ENCODE measurements at regions not wholly inside any gene's neighbourhood (a gene's known extent, or its start where the extent isn't known, plus 50 kb on each side); places are given as distances from the start of the nearest gene placed in this dataset.

DNA sequence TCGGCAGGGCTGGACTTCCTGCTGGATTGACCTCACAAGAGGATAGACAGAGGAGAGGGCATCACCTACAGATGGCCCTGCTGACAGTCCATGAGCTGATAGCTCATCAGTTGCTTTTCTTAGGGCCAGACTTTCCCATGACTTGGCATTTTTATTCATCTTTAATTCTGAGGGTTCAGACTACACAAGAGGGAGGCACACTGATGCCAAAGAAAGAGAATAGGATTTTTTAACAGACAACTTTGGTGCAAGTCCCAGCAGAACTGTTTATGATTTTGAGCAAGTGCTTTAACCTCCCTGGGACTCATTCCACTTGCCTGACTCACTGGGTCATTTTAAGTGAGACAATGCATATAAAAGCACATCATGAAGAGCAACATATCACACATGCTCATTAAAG lies 299.2 kb downstream of the INSIG2 start:
- POLR2A ChIA-PET, result no interaction called here
- no peak for DNase-seq
- Mint-ChIP-seq H3K27me3 (peaks cover under 1 to 4% of the 10 kb centered on the region in 2 donors), H3K36me3 (no peaks in the 10 kb centered on the region), H3K4me1 (no peaks in the 10 kb centered on the region), H3K4me3 (no peak overlapping the region), H3K27ac (no peak overlapping the region), H3K9me3 (peaks cover 0 to 5% (median 0%) of the 10 kb centered on the region in 5 donors)
- H3K27me3 ChIP-seq (ENCODE audit: insufficient read depth, low read length, poor library complexity, severe bottlenecking), result no peaks in the 10 kb centered on the region
- H3K4me1 ChIP-seq (ENCODE audit: insufficient read depth, low read length), result no peaks in the 10 kb centered on the region
- CTCF ChIA-PET, result no interaction called here
- no peak overlapping the region for H3K4me3 ChIP-seq (ENCODE audit: low read length)
- no peaks in the 10 kb centered on the region for H3K36me3 ChIP-seq (ENCODE audit: insufficient read depth, low read length)
- no peaks in the 10 kb centered on the region for H3K9me3 ChIP-seq (ENCODE audit: low read length)
- no peak overlapping the region for H3K27ac ChIP-seq (ENCODE audit: low read depth, low read length)

DNA sequence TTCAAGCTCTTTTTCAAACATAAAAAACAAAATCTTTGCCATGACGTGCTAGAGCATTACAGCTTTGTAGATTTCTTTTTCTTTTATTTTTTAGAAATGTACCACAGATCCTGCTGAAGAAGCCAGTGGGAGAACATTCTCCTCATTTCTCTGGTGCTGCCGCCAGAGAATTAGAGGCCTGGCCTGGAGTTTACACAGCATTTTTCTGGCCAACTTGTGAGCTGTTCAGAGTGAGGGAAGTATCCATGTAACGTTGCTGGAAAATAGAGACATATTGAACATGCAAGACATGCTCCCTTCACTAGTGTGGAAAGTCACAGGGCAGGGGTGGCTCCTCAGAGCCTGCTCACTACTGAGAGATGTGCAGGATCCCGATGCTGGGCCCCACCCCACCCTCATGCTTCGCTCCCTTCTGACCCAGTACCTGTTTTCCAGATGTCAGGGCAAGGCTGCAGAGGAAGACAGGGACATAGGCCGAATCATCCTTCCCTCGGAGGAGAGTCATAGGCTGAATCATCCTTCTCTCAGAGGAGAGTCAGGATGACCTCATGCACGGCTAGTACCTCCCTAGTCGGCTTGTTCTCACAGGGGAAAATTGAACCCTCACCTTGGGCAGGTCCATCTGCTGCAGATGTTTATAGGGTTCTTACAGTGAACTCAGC lies 298.5 kb downstream of the INSIG2 start:
- Mint-ChIP-seq H3K27me3 (peaks cover 0 to 4% of the 10 kb centered on the region in 2 donors), H3K4me1 (no peaks in the 10 kb centered on the region), H3K4me3 (no peak overlapping the region), H3K27ac (no peak overlapping the region), H3K36me3 (no peaks in the 10 kb centered on the region), H3K9me3 (peaks cover 0 to 5% (median 0%) of the 10 kb centered on the region in 5 donors)
- no peak overlapping the region for H3K4me3 ChIP-seq (ENCODE audit: low read length)
- H3K27me3 ChIP-seq (ENCODE audit: insufficient read depth, low read length, poor library complexity, severe bottlenecking), result no peaks in the 10 kb centered on the region
- no peaks in the 10 kb centered on the region for H3K9me3 ChIP-seq (ENCODE audit: low read length)
- no peaks in the 10 kb centered on the region for H3K4me1 ChIP-seq (ENCODE audit: insufficient read depth, low read length)
- ChIA-PET POLR2A (no interaction called here), CTCF (no interaction called here)
- no peak for DNase-seq
- H3K36me3 ChIP-seq (ENCODE audit: insufficient read depth, low read length), result no peaks in the 10 kb centered on the region
- no peak overlapping the region for H3K27ac ChIP-seq (ENCODE audit: low read depth, low read length)

DNA sequence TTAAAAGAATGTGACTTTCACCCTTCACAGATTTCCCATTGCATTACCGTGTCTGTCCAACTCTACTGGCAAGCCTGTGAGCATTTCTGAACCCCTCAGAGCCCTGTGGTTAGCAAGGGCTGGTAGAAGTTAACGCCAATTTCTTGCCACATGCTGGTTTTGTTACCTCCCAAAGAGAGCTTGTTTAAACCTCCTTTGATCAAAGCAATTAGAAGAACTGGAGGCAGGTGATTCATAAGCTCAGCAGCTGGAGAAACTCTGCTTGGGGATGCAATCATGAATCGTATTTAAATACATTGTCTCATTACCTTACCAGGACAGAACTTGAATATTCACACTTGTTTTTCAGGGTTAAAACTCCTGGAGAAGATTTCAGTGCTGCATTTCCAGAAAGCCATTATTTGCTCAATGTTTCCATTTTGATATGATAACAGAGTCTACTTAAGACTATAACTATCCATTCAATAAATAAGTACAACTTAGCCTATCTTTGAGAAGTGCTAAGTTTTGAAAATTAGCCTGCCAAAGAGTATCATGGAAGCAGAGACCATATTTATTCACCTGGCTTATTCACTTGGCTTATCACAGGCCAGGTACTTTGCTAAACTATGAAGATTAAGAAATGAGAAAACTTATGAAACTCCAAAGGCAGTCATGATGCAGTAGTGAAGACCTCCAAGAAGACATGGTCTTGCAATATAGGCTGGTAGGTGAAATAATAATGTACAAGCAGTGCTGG lies 292.8 kb downstream of the INSIG2 start:
- CTCF ChIA-PET, result no interaction called here
- no peaks in the 10 kb centered on the region for H3K4me1 ChIP-seq (ENCODE audit: insufficient read depth, low read length)
- Mint-ChIP-seq H3K27me3 (peaks cover 2 to 3% of the 10 kb centered on the region in 2 donors), H3K9me3 (peaks cover 0 to 2% (median 0%) of the 10 kb centered on the region in 5 donors), H3K4me3 (no peak overlapping the region), H3K27ac (no peak overlapping the region), H3K36me3 (no peaks in the 10 kb centered on the region), H3K4me1 (no peaks in the 10 kb centered on the region)
- H3K27me3 ChIP-seq (ENCODE audit: insufficient read depth, low read length, poor library complexity, severe bottlenecking), result no peaks in the 10 kb centered on the region
- POLR2A ChIA-PET, result no interaction called here
- no peaks in the 10 kb centered on the region for H3K36me3 ChIP-seq (ENCODE audit: insufficient read depth, low read length)
- H3K27ac ChIP-seq (ENCODE audit: low read depth, low read length), result no peak overlapping the region
- DNase-seq, result no peak
- no peak overlapping the region for H3K4me3 ChIP-seq (ENCODE audit: low read length)
- H3K9me3 ChIP-seq (ENCODE audit: low read length), result no peaks in the 10 kb centered on the region

DNA sequence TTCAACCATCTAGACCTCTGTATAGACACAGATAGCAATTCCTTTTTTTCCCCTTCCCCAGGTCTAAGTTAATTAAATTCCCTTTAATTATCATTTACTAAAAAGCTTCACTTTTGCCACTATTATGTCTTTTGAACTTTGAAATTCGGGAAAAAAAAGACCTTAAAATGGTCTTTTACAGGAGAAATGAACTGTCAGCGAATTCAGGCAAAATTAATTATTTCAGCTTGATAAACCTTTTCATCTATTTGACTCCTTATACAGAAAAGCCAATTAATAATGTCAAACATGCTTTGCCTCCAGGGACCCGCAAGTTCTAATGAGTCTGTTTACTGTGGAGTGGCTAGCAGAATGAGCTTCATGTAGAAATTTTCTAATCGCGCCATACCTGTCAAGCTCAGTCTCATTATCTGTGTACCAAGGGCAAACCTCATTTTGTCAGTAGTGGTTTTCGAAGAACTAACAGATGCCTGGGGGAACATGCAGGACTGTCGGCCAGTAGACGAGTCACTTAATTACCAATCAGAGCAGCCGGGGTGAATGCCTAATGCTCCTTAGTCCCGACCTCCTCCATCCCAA lies 287.7 kb downstream of the INSIG2 start:
- H3K4me1 Mint-ChIP-seq, result no peaks in the 10 kb centered on the region
- H3K9me3 ChIP-seq (ENCODE audit: low read length), result no peaks in the 10 kb centered on the region
- H3K36me3 Mint-ChIP-seq, result no peaks in the 10 kb centered on the region
- DNase-seq, result no peak
- no peaks in the 10 kb centered on the region for H3K27me3 ChIP-seq (ENCODE audit: insufficient read depth, low read length, poor library complexity, severe bottlenecking)
- ChIA-PET CTCF (no interaction called here), POLR2A (no interaction called here)
- no peaks in the 10 kb centered on the region for H3K4me1 ChIP-seq (ENCODE audit: insufficient read depth, low read length)
- H3K27me3 Mint-ChIP-seq, result peaks cover 9% of the 10 kb centered on the region in 2 donors
- no peaks in the 10 kb centered on the region for H3K9me3 Mint-ChIP-seq
- H3K27ac Mint-ChIP-seq, result no peak overlapping the region
- H3K4me3 ChIP-seq (ENCODE audit: low read length), result no peak overlapping the region
- no peak overlapping the region for H3K4me3 Mint-ChIP-seq
- H3K27ac ChIP-seq (ENCODE audit: low read depth, low read length), result no peak overlapping the region
- H3K36me3 ChIP-seq (ENCODE audit: insufficient read depth, low read length), result no peaks in the 10 kb centered on the region

DNA sequence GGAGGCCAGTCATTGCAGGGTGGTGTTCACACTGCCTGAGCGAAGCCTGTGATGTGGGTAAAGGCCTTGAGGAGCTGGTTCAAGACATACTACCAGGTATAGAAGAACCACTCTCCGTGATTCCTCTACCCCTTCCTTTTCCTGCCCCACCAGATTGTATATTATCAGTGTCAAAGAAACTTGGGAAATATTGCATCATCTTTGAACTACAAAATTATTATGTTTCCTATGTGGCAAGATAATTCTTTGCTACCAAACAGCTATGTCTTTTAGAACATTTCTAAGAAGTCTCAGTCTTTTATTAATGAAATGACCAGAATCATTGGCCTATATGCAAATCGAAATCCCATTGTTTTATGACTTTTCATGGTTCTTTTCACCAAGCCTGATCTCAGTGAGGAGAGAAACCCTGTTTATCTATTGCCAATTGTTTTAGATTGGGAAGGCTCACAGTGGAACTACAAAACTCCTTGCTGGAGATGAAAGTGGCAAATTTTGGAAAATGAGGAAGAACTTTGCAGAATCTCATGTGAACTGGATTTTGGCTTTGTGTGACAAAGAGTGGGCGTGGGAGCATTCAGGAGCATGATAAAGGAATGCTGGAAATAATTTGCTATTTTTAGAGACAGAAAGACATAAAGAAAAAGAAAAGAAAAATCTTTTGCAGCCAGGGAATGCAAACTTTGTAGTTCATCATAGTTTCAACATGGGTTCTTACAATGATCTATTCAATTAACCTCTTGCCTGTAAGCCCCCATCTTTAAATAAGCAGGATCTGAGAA lies 286.9 kb downstream of the INSIG2 start:
- Mint-ChIP-seq H3K4me3 (no peak overlapping the region), H3K36me3 (no peaks in the 10 kb centered on the region), H3K4me1 (no peaks in the 10 kb centered on the region), H3K27ac (no peak overlapping the region), H3K27me3 (peaks cover 9 to 11% of the 10 kb centered on the region in 2 donors), H3K9me3 (no peaks in the 10 kb centered on the region)
- Histone ChIP-seq H3K4me1 (ENCODE audit: insufficient read depth, low read length) (no peaks in the 10 kb centered on the region), H3K4me3 (ENCODE audit: low read length) (no peak overlapping the region), H3K27ac (ENCODE audit: low read depth, low read length) (no peak overlapping the region), H3K9me3 (ENCODE audit: low read length) (no peaks in the 10 kb centered on the region), H3K36me3 (ENCODE audit: insufficient read depth, low read length) (no peaks in the 10 kb centered on the region), H3K27me3 (ENCODE audit: insufficient read depth, low read length, poor library complexity, severe bottlenecking) (no peaks in the 10 kb centered on the region)
- ChIA-PET CTCF (no interaction called here), POLR2A (no interaction called here)
- no peak for DNase-seq

DNA sequence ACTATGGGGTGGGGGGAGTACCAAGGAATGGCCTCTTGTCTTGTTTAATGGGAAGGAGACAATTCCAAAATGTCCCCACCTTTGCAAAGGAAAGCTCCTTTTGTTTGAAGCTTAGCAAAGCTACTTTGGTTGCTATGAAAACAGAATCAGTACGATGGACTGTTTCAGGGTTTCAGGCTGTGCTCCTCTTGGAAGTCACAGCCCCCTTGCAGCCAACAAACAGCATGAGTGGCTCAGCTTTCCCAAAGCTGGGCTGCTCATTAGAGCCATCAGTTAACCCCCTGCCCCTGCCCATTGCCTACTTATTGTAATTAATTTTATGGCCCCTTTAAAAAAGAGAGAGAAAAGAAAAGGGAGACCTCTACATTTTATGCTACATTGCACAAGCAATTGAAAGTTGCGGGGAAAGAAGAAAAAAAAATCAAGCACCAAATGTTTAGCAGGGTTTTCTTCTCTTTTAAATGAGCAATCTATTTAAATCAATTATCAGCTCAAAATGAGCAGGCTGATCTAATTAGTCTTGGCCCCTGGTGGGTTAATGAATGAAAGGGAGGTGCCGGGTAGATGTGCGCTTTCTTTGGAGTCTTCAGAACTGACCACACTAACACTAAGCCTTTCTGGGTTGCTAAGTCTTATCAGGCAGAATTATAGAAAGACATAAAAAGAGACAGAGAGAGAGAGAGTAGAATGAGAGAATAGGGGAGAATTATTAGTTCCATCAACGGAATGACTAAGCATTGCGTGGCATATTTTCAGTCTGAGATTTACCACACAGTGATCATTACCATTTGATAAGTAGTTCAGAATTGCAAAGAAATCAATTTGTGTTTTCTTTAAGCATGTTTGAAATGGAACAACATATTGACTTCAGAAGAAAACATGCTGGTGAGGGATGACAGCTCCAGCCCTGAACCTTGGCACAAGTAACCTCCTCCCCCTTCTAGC lies 284.9 kb downstream of the INSIG2 start:
- H3K36me3 Mint-ChIP-seq, result no peaks in the 10 kb centered on the region
- Histone ChIP-seq H3K4me1 (ENCODE audit: insufficient read depth, low read length) (no peaks in the 10 kb centered on the region), H3K27ac (ENCODE audit: low read depth, low read length) (no peak overlapping the region), H3K27me3 (ENCODE audit: insufficient read depth, low read length, poor library complexity, severe bottlenecking) (no peaks in the 10 kb centered on the region), H3K36me3 (ENCODE audit: insufficient read depth, low read length) (no peaks in the 10 kb centered on the region), H3K9me3 (ENCODE audit: low read length) (no peaks in the 10 kb centered on the region), H3K4me3 (ENCODE audit: low read length) (no peak overlapping the region)
- ChIA-PET POLR2A (no interaction called here), CTCF (no interaction called here)
- H3K27ac Mint-ChIP-seq, result no peak overlapping the region
- DNase-seq, result no peak
- H3K4me3 Mint-ChIP-seq, result no peak overlapping the region
- H3K4me1 Mint-ChIP-seq, result no peaks in the 10 kb centered on the region
- H3K9me3 Mint-ChIP-seq, result peaks cover 0 to 4% (median 0%) of the 10 kb centered on the region in 5 donors
- peaks cover 9 to 21% of the 10 kb centered on the region in 2 donors for H3K27me3 Mint-ChIP-seq

DNA sequence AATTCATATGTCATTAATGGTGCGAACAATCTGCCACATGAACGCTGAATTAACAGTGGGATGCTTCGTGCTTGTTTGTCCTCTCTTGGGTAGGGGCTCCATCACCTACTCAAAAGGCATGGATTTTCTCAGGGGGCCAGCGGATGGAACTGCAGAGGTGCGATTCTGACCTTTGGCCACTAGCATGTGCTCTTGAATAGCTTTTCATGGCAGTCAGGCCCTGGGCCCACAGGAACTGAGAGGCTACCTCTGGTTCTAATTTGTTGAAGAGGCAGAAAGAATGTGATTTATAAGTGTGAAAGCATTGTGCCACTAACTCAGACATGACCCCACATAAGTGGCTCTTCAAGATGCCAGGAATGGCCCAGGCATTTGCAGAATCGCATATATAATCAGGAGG lies 283.2 kb downstream of the INSIG2 start:
- CTCF ChIA-PET, result no interaction called here
- Histone ChIP-seq H3K27ac (ENCODE audit: low read depth, low read length) (no peak overlapping the region), H3K4me1 (ENCODE audit: insufficient read depth, low read length) (no peaks in the 10 kb centered on the region), H3K36me3 (ENCODE audit: insufficient read depth, low read length) (no peaks in the 10 kb centered on the region), H3K9me3 (ENCODE audit: low read length) (no peaks in the 10 kb centered on the region), H3K4me3 (ENCODE audit: low read length) (no peak overlapping the region), H3K27me3 (ENCODE audit: insufficient read depth, low read length, poor library complexity, severe bottlenecking) (no peaks in the 10 kb centered on the region)
- POLR2A ChIA-PET, result no interaction called here
- no peak for DNase-seq
- H3K4me3 Mint-ChIP-seq, result no peak overlapping the region
- H3K4me1 Mint-ChIP-seq, result no peaks in the 10 kb centered on the region
- H3K9me3 Mint-ChIP-seq, result peaks cover 0 to 4% (median 0%) of the 10 kb centered on the region in 5 donors
- no peaks in the 10 kb centered on the region for H3K36me3 Mint-ChIP-seq
- no peak overlapping the region for H3K27ac Mint-ChIP-seq
- H3K27me3 Mint-ChIP-seq, result peaks cover 6 to 35% of the 10 kb centered on the region in 2 donors
